8988T (cell line): ENCODE measurements at regions not wholly inside any gene's neighbourhood (a gene's known extent, or its start where the extent isn't known, plus 50 kb on each side); places are given as distances from the start of the nearest gene placed in this dataset.

Experiments
- DNase-seq: peaks from one replicate; pipeline ENCODE4 v3.0.0; 2011

GRCh38 chr5:29780401-29780800 lies 1413.1 kb upstream of the CDH6 start:
- no peak for DNase-seq

- DNase-seq: no peak
Measured at GRCh38 chr5:29779141-29779540, 1414.3 kb upstream of the CDH6 start.

DNA sequence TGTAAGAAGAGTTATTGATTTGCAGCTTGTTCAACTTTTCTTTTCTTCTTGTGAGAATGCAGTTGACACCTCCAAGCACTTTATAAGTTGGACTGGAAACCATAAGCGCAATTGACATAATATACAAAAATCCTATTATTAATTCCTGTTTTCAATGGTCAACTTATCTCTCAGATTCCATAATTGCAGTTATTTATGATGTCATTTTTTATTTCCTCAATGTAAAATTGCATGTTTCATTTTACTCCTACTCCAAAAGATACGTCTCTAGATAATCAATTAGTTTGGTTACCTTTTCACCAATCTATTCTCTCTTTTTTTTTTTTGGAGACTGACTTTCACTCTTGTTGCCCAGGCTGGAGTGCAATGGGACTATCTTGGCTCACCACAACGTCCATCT lies 1416.1 kb upstream of the CDH6 start:
- no peak for DNase-seq

DNA sequence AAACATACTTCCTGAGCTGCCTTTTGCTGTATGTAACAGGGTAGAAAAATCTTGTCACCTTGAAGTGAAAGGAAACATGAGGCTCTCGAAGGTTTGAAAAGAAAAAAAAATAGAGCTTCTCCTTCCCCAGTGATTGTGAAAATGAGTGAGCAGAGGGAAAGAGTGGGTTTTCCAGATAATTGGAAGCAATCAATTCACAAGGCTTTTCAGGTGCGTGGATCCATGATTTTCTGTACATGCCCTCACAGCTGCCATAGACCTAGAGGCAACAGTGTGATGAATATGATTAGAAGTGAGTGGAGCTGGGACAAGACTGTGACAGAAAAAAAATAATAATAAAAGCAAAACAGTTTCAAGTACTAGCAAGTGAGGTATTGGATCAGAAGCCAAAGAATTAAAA lies 1422.5 kb upstream of the CDH6 start:
- no peak for DNase-seq

DNA sequence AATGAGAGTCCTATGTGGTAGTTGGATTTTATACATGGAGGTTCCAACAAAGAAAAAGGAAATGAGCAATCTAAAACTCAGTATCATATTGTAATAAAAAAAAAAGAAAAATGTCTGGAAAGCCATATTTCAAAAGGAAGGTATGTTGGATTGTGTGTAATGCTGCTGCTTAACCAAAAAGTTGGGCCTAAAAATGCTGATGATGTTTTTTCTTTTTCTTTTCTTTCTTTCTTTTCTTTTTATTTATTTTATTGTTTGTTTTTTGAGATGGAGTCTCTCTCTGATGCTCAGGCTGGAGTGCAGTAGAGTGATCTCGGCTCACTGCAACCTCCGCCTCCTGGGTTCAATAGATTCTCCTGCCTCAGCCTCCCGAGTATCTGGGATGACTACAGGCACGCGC lies 1424.0 kb upstream of the CDH6 start:
- no peak for DNase-seq

DNA sequence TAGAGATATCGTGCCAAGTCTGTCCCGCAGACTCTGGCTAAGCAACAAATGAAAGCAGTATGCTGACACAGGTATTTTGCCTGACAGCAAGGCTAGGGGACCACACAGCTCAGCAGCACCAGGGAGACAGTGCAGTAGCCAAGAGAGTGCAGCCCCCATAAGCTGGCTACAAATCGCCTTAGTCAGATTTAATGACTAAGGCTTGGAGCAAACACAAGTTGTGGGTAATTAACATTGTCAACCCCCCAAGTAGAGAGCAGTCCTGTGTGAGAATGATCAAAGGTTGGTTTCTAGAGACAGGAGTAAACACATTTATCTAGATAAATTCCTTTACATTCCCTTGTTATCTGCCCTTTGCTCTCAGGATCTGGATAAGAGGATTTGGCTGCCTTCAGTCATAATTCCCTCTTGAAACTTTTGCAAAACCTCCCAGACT lies 1434.5 kb upstream of the CDH6 start:
- no peak for DNase-seq

GRCh38 chr5:29750453-29750852 lies 1443.0 kb upstream of the CDH6 start:
- DNase-seq: no peak

DNA sequence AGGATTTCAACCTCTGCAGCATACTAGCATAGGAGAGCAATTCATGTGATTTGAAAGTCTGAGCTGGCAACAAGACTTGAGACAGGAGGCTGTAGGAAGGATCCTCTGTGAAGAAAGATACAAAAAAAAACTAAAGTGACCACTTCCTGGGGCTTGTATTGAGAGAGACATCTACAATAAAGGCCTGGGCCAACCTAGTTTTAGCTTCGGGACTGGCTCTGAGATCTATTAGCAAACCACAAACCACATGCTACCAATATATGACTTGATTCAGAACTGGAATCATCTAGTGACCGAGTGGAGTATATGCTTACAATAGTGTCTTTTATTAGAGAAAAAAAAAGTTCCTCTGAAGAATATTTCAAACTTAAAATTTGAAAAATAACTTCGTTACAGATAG lies 1448.9 kb upstream of the CDH6 start:
- no peak for DNase-seq

GRCh38 chr5:29720954-29721353 lies 1472.5 kb upstream of the CDH6 start:
- DNase-seq: no peak

- no peak for DNase-seq
Measured at GRCh38 chr5:29719171-29719570, 1474.3 kb upstream of the CDH6 start.

- DNase-seq: no peak
Measured at GRCh38 chr5:29715167-29715566, 1478.3 kb upstream of the CDH6 start.

GRCh38 chr5:29702875-29703274 lies 1490.6 kb upstream of the CDH6 start:
- no peak for DNase-seq

DNA sequence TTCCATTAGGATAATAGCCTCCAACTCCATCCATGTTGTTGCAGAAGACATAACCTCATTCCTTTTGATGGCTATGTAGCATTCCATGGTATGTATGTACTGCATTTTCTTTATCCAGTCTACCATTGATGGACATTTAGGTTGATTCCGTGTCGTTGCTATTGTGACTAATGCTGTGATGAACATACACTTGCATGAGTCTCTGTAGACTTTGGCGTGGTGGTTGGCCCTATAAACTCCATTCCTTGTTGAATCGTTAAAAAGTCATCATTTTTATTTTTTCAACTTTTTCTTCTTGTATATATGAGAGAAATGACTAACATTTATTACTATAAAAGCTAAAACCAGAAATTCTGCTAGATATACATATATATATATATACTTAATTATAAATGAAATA lies 1491.9 kb upstream of the CDH6 start:
- no peak for DNase-seq

DNA sequence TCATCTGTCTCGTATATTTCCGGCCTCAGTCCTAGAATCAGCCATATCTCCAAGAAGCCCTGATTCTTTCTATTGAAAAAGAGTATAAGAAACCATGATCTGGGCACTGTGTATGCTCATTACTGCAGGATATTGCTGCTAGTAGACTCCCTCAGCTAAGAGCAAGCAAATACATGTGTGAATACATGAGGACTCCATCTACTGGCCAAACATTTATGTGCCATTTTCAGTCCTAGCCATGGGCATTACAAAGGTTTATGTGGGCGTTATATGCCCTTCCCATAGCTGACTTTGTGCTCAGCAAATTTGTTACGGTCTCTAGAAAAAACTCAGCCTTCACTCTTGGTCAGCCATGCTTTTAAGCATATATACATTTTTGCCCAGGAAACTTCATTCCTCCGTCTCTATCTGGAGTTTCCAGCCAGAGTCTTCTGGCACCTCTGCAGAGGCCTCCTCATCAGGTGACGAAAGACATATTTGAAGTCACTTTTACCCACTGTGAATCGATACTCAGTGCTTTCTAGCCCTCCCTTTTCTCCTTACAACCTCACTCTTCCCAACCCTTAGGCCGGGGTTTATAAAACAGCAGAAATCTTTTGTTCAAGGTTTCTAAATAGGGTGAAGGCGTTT lies 1495.6 kb upstream of the CDH6 start:
- DNase-seq: no peak

- DNase-seq: no peak
Measured at GRCh38 chr5:29697278-29697677, 1496.2 kb upstream of the CDH6 start.

DNA sequence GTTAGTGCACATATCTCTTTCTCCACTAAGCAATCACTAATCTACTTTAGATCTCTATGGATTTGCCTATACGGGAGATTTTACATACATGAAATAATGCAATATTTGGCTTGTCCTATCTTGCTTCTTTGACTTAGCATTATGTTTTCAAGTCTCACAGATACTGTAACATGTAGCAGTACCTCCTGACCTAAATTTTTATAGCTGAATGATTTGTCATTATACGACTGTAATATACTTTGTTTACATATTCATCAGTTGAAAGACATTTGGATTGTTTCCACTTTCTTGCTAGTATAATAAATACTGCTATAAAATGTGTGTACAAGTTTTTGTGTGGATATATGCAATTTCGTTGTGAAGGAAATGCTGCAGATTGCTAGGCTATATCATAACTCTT lies 1520.8 kb upstream of the CDH6 start:
- no peak for DNase-seq

DNA sequence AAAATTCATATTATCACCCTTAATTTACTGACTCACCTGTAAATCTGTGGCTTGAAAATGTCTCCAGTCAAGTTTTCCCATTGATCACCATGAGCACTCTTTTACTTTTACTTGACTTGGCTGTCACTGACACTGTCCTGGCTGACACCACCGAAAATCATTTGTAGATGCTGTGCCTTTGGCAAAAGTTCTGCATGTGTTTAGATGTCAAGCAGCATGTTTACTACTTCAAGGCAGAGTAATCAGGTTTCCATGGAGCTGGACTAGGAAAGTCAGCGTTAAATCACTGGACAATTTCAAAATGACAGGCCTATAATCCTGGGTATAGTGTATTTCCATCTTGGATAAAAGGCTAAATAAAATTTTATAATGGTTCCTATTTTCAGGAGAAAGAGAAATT lies 1530.6 kb upstream of the CDH6 start:
- DNase-seq: no peak

- DNase-seq: no peak
Measured at GRCh38 chr5:29654954-29655353, 1538.5 kb upstream of the CDH6 start.

DNA sequence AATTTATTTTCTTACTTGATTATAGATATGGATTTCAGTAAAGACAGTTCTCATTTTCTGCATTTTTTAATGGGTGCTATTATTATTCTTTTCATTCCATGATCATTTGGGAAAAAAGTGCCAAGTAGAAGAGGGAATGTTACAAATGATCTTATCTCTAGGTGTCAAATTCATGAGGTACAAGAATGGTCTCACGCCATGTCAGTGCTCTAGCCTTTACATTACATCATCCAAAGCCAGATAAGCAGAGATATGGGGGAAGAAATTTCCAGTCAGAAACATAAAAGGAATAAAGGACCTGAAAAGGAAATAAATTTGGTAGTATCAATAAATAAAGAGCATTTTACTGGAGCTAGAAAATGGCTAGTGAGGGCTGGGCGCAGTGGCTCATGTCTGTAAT lies 1544.2 kb upstream of the CDH6 start:
- no peak for DNase-seq

DNA sequence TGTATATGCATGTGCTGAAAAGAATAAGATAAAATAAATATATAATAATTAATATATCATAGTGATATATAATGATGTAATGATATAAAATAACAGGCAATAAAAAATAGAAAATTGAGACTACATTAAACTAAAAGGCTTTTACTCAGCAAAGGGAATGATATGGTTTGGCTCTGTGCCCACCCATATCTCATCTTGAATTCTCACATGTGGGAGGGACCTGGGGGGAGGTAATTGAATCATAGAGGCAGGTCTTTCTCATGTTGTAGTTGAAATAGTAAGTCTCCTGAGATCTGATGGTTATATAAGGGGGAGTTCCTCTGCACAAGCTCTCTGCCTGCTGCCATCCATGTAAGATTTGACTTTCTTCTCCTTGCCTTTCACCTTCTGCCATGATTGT lies 1550.9 kb upstream of the CDH6 start:
- DNase-seq: no peak

GRCh38 chr5:29614206-29614605 lies 1579.3 kb upstream of the CDH6 start:
- no peak for DNase-seq

GRCh38 chr5:29588236-29588635 lies 1605.2 kb upstream of the CDH6 start:
- no peak for DNase-seq

DNA sequence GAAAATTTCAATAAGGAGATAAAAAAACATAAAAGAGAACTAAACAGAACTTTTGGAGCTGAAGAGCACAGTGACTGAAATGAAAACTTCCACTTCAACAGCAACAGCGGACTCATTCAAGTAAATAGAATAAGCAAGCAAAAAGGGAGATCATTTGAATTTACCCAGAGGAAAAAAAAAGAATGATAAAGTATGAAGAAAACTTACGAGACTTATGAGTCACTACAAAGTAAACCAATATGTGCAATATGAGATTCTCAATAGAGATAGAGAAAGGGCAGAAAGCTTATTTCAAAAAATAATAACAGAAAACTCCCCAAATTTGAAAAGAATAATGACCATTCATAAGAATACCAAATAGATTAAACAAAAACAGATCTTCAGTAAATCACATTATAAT lies 1605.7 kb upstream of the CDH6 start:
- DNase-seq: no peak

DNA sequence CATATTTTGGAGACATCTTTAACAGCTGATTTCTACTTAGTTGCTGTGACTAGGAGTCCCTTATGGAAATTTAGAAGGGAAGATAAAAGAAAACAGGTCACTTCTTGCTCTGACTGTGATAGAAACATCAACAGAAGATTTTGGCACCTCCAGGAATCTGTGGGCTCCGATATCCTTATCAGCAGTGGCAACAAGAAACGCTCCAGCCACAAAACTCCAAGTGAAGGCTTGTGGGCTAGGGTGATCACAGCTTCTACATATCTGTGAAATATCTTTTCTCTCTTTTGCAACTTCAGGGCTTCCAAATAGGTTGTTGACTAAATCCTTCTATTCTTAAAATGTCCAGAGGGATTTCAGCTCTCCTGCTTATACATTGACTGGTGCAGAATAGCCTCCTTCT lies 1625.5 kb upstream of the CDH6 start:
- DNase-seq: no peak

DNA sequence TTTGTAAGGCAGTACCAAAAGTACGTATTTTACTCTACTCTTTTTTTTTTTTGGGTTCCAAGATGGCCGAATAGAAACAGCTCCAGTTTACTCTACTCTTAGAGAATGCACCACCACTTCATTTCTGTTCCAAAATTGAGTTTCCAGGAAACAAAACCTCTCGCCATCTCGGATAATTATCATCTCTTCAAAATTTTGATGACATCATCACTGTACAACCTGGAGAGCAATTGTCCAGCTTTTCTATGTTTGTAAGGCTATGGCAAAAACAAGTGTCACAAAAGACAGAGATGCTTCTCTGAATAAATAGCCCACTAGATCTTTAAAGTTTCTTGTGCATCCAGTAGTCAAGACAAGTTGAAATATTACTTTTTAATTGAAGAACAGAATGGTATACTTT lies 1631.9 kb upstream of the CDH6 start:
- DNase-seq: no peak

- no peak for DNase-seq
Measured at GRCh38 chr5:29550523-29550922, 1643.0 kb upstream of the CDH6 start.
